Vagina (tissue), 2 donors: ENCODE measurements at regions not wholly inside any gene's neighbourhood (a gene's known extent, or its start where the extent isn't known, plus 50 kb on each side); places are given as distances from the start of the nearest gene placed in this dataset.

Source experiments
- DNase-seq, 2 donors: peaks; one replicate each; pipeline ENCODE4 v3.0.0-alpha.2; 2017; ENCODE audit errors: extremely low spot score in 2 of 2
- H3K27ac ChIP-seq: fragments of 200-600 bp; sonication (generic); one replicate; pipeline ENCODE4 v1.5.1; 2019
- H3K27me3 ChIP-seq: fragments of 200-600 bp; sonication (generic); one replicate; pipeline ENCODE4 v1.5.1; 2019
- H3K36me3 ChIP-seq, 2 donors: fragments of 200-600 bp; sonication (generic); one replicate each; pipeline ENCODE4 v1.5.1; 2017 to 2019
- H3K4me1 ChIP-seq: fragments of 200-600 bp; sonication (generic); one replicate; pipeline ENCODE4 v1.5.1; 2019
- H3K4me3 ChIP-seq, 2 donors: fragments of 200-600 bp; sonication (generic); 1 replicate in 1 of 2; 2 replicates in 1 of 2; pipeline ENCODE4 v1.5.1; 2016 to 2019
- H3K9me3 ChIP-seq: fragments of 200-600 bp; sonication (generic); one replicate; pipeline ENCODE4 v1.5.1; 2019
- POLR2A ChIP-seq, 2 donors: fragments of 450-650 bp; IDR thresholded peaks; one replicate each; pipeline ENCODE4 v1.6.1; 2017; ENCODE audit warnings: antibody characterized with exemption in 2 of 2, mild to moderate bottlenecking in 2 of 2, moderate library complexity in 2 of 2
- POLR2AphosphoS5 ChIP-seq, 2 donors: sonication (generic); formaldehyde crosslinking; IDR thresholded peaks; one replicate each; pipeline ENCODE4 v1.9.0; 2017; ENCODE audit warnings: antibody characterized with exemption in 2 of 2, mild to moderate bottlenecking in 2 of 2, low read depth in 1 of 2; ENCODE audit not compliant: insufficient read depth in 1 of 2
- intact Hi-C: fragments of 100-400 bp; cut with DNase I; formaldehyde crosslinking; loops from one replicate; pipeline ENCODE4 v1.15.1; 2023
- TF ChIP-seq, protein P1 (sequence below), 3 experiments: fragments of 450-650 bp in 2 of 3; fragments of 200-600 bp in 1 of 3; sonication (generic) in 1 of 3; IDR thresholded peaks; one replicate each; pipeline ENCODE4 v1.5.1; 2017 to 2019; ENCODE audit warnings: antibody characterized with exemption in 3 of 3, mild to moderate bottlenecking in 2 of 3, moderate library complexity in 2 of 3

DNA sequence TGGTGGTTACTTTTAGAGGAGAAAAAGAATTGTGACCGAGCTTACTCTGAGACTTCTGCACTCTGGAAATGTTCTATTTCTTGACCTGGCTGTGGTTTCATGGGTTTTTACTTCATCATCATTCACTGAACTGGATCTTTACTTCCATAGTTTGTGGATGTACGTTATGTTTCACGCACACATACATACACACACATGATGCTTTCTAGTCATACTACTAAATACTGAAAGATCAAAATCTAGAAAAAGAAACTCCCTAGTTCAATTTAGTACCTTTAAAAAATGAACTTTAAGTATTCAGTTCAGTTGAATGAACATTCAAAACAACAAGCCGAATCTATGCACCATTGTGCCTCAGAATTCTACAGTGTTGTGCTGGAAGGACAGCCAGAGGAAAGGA, 65.0 kb downstream of the TEX35 start:
- Histone ChIP-seq H3K27ac (no peak overlapping the region), H3K9me3 (no peaks in the 10 kb centered on the region), H3K27me3 (no peaks in the 10 kb centered on the region), H3K36me3 (no peaks in the 10 kb centered on the region), H3K4me1 (no peaks in the 10 kb centered on the region), H3K4me3 (no peak overlapping the region)
- no peak for DNase-seq
- intact Hi-C loops = no loop called here
- no peak for TF ChIP-seq POLR2AphosphoS5 (IDR thresholded peaks at IDR 0.05; ENCODE audit: insufficient read depth in 1 of 2, low read depth in 1 of 2)
- TF ChIP-seq, protein P1, sequence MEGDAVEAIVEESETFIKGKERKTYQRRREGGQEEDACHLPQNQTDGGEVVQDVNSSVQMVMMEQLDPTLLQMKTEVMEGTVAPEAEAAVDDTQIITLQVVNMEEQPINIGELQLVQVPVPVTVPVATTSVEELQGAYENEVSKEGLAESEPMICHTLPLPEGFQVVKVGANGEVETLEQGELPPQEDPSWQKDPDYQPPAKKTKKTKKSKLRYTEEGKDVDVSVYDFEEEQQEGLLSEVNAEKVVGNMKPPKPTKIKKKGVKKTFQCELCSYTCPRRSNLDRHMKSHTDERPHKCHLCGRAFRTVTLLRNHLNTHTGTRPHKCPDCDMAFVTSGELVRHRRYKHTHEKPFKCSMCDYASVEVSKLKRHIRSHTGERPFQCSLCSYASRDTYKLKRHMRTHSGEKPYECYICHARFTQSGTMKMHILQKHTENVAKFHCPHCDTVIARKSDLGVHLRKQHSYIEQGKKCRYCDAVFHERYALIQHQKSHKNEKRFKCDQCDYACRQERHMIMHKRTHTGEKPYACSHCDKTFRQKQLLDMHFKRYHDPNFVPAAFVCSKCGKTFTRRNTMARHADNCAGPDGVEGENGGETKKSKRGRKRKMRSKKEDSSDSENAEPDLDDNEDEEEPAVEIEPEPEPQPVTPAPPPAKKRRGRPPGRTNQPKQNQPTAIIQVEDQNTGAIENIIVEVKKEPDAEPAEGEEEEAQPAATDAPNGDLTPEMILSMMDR (IDR thresholded peaks at IDR 0.05) = no peak
- TF ChIP-seq POLR2A (IDR thresholded peaks at IDR 0.05) = no peak

DNA sequence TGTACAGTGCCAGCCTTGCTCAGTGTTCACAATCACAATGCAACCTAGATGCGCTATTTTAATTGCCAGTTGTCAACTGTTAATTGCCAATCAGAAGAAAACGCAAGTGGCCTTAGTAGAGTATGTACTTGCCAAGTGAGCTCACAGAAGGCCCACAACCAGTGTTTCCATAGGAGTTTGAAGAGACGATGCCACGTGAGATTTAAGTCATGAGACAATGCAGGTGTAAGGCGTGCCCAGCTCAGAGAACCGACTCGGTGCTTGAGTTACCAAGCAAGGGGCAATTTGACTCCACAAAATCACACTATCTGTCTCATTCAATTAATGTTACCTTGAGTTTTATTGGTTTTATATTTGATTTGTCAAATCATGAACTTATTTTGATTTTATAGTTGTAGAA, 65.6 kb downstream of the TEX35 start:
- Histone ChIP-seq H3K4me3 (no peak overlapping the region), H3K4me1 (no peaks in the 10 kb centered on the region), H3K36me3 (no peaks in the 10 kb centered on the region), H3K27me3 (no peaks in the 10 kb centered on the region), H3K9me3 (no peaks in the 10 kb centered on the region), H3K27ac (no peak overlapping the region)
- TF ChIP-seq POLR2A (IDR thresholded peaks at IDR 0.05) (no peak), POLR2AphosphoS5 (IDR thresholded peaks at IDR 0.05; ENCODE audit: insufficient read depth in 1 of 2, low read depth in 1 of 2) (no peak)
- TF ChIP-seq, protein P1 (IDR thresholded peaks at IDR 0.05) = no peak
- no peak for DNase-seq
- intact Hi-C loops = no loop called here

DNA sequence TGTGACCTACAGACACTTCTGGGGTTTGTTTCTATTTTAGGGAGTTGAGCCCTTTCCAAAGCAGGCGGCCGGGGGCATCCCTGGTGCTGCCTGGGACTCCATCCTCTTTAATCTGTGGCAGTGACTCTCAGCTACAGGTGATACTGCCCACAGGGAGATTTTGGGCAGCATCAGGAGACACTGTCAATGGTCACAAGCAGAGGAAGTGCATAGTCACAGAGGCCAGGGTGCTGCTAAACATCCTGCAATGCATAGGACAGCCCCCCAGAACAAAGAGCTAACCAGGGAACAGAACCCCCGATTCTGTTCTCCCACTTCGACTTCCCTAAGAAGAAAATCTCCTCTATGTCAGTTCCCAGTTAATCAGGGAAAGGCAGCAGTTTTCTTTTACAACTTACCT, 66.2 kb downstream of the TEX35 start:
- no peaks in the 10 kb centered on the region for H3K4me1 ChIP-seq
- DNase-seq = no peak
- H3K27ac ChIP-seq = no peak overlapping the region
- H3K27me3 ChIP-seq = no peaks in the 10 kb centered on the region
- no peaks in the 10 kb centered on the region for H3K36me3 ChIP-seq
- no peak overlapping the region for H3K4me3 ChIP-seq
- no peaks in the 10 kb centered on the region for H3K9me3 ChIP-seq
- intact Hi-C loops = no loop called here
- TF ChIP-seq POLR2AphosphoS5 (IDR thresholded peaks at IDR 0.05; ENCODE audit: insufficient read depth in 1 of 2, low read depth in 1 of 2) (no peak), POLR2A (IDR thresholded peaks at IDR 0.05) (no peak)
- TF ChIP-seq, protein P1 (IDR thresholded peaks at IDR 0.05) = no peak

DNA sequence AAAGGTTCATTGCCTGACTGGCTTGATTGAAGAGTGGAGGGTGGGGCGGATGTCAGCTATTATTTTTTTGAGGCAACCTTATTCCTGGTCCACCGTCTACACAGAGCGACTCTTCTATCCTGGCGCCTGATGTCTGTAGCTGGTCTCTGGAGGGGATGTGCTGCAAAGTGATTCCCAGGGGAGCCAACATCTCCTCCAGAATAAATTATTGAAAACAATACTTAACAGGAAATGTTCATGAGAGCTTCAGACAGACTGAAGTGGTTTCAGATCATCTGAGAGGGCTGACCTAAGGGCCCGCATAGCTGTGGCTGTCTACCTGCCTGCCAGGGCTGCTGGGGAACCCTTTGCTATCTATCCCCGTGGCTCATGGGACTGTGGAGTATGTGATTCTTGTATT, 66.7 kb downstream of the TEX35 start:
- H3K4me1 ChIP-seq = no peaks in the 10 kb centered on the region
- no peak overlapping the region for H3K27ac ChIP-seq
- intact Hi-C loops = no loop called here
- no peaks in the 10 kb centered on the region for H3K36me3 ChIP-seq
- TF ChIP-seq POLR2AphosphoS5 (IDR thresholded peaks at IDR 0.05; ENCODE audit: insufficient read depth in 1 of 2, low read depth in 1 of 2) (no peak), POLR2A (IDR thresholded peaks at IDR 0.05) (no peak)
- TF ChIP-seq, protein P1 (IDR thresholded peaks at IDR 0.05) = no peak
- H3K4me3 ChIP-seq = no peak overlapping the region
- DNase-seq = no peak
- H3K27me3 ChIP-seq = no peaks in the 10 kb centered on the region
- H3K9me3 ChIP-seq = no peaks in the 10 kb centered on the region

DNA sequence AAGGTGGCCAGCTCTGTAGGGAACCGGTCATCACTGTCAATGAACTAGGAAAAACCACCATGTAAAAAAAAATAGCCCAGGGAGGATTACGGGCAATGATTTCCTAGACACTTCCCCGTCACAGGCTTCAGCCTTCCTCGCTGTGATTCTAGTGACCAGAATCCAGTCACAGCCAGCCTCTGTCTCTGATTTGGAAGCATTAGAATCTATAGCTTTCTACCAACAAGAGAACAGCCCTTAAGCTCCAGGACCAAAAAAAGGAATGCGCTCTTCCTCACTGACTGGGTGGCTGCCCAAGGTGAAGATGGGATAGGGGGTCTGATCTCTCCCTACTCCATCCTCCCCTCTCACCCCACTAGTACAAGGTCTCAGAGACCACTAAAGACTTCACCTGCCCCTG, 67.2 kb downstream of the TEX35 start:
- Histone ChIP-seq H3K36me3 (no peaks in the 10 kb centered on the region), H3K4me1 (no peaks in the 10 kb centered on the region), H3K4me3 (no peak overlapping the region), H3K9me3 (no peaks in the 10 kb centered on the region), H3K27me3 (no peaks in the 10 kb centered on the region), H3K27ac (no peak overlapping the region)
- TF ChIP-seq, protein P1 (IDR thresholded peaks at IDR 0.05) = no peak
- no peak for TF ChIP-seq POLR2A (IDR thresholded peaks at IDR 0.05)
- no peak for TF ChIP-seq POLR2AphosphoS5 (IDR thresholded peaks at IDR 0.05; ENCODE audit: insufficient read depth in 1 of 2, low read depth in 1 of 2)
- no peak for DNase-seq
- intact Hi-C loops = no loop called here
